Inflammatory macrophage treated with lipopolysaccharide for 1 hour (primary cell): ENCODE measurements at regions not wholly inside any gene's neighbourhood (a gene's known extent, or its start where the extent isn't known, plus 50 kb on each side); places are given as distances from the start of the nearest gene placed in this dataset.
"Not testable (repeated sequence)": the region's sequence is repeated elsewhere in the genome, so short reads cannot be mapped to it uniquely, and the experiment has no call there.

Experiments
- DNase-seq, 2 donors: peaks; one replicate each; pipeline ENCODE4 v3.0.0-alpha.2; 2020 to 2022

GRCh38 chr16:17983114-17983513, 353.4 kb downstream of the NPIPA8 start:
- DNase-seq: no peak

- DNase-seq: no peak
Measured at GRCh38 chr16:17977260-17977659, 359.3 kb downstream of the NPIPA8 start.

DNA sequence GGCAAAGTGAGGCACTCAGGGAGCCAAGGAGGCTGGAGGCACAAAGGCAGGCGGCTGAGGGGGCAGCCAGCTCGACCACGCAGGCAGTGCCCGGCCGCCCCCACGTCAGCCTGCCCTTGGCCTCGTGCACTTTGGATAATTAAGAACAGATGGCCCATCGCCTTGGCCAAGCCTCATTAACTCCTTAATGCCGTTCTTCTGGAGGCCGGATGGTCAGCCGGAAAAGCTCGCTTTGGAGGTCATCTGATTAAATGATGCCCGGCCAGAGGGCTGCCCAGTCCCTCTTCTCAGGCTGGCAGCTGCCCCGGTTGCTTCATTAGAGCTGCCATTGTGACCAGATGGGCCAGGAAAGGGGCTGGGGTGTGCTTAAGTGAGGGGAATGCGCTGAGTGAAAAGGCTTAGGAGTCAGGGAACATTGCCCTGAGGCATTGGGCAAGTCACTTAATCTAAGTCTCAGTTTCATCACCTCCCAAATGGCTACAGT, 364.0 kb downstream of the NPIPA8 start:
- DNase-seq: no peak

DNA sequence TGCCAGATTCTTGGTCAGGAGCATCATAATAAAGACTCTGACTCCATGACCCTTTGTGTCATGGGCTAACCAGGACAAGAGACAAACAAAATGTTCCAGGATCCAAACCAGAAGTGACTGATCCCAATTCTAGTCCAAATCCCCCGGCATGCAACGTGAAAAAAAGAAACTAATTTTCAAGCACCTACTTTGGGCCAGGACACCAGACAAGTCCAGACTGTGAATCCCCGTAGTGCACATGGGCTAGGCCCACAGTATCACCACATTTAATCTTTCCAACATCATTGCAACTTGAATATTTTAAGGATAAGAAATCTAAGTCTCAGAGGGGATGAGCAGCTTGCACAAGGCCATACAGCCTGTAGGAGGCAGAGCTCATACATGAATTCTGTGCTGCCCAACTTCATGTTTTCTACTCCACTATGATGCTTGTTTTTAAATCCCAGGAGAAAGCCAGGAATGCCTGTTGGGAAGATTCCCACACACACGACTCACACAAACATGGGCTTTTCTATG, 365.7 kb downstream of the NPIPA8 start:
- DNase-seq: no peak

- no peak for DNase-seq
Measured at GRCh38 chr16:17970157-17970765, 366.3 kb downstream of the NPIPA8 start.

DNA sequence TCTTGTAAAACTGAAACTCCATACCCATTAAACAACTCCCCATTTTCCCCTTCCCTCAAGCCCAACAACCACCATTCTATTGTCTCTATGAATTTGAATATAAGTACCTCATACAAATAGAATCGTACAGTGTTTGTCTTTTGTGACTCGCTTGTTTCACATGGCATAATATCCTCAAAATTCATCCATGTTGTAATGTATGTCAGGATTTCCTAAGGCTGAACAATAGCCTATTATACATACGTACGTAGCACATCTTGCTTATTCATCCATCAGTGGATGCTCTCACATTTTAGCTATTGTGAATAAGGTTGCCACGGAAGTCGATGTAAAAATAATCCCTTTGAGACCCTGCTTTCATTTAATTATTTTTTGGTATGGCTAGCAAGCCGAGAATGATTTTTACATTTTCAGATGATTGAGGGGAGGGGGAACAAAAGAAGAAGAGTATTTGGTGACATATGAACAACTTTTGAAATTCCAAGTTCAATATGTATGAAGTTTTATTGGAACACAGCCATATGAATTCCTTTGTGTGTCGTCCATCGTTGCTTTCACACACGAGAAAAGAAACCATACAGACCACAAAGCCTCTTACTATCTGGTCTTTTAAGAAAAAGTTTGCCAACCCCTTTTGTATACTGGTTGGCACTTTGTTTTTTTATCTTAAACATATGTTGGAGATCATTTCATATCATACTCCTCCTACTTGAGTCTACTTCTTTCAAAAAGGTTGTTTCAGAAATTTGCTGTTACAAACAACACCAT, 371.2 kb downstream of the NPIPA8 start:
- DNase-seq: no peak

DNA sequence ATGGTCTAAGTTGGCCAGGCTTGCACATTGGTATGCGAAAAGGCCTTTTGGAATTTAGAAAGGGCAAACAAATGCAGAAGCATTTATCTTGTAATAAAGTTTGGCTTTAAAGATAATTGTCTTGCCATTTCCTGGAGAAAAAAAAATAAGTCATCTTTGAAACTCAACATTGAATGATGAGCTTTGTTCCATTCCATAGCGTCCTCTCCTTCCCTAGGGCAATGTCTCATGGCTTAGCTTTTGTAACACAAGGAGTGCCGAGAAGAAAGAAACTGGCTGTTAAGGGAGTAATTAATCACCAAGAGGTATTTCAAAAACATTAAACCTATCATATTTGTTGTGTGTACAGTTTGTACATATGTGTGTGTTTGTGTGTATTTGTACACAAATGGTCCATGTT, 372.3 kb downstream of the NPIPA8 start:
- no peak for DNase-seq

DNA sequence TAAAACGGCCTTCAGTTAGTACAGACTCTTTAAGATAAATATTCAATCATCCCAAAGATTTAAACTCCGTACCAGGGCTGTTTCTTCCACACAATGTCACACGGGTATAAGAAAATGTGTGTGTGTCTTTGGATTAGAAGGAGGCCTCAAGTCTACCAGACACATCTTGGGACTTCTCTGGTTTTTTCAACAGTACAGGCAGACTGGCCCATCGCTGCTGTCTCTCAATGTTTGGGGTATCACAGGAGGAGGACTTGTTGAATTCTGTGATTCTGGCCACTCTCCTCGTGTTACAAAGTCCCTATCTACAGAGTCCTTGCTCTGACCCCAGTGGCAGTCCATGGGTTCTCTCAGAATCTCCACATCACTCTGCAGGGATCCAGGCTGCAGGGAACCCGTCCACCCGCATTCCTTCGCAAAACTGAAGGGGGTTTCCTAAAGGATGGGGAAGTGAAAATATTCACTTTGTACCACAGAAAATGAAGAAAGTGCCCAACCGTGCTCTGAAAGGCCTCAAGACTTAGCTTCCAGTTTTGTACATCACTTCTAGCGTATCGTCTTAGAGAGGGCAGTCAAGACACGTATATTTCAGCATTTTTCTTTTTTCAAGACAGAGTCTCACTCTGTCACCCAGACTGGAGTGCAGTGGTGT, 373.2 kb downstream of the NPIPA8 start:
- DNase-seq: no peak

GRCh38 chr16:17962726-17963125, 373.8 kb downstream of the NPIPA8 start:
- no peak for DNase-seq

DNA sequence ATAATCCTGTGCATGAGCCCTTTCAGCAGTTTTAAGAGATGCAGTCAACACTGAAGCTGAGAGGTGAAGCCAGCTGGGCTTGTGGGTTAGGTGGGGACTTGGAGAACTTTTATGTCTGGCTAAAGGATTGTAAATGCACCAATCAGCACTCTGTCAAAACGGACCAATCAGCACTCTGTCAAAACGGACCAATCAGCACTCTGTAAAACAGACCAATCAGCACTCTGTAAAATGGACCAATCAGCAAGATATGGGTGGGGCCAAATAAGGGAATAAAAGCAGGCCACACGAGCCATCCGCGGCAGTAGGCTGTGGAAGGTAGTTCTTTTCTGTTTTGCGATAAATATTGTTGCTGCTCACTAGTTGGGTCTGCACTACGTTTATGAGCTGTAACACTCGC, 374.7 kb downstream of the NPIPA8 start:
- not testable (repeated sequence) for DNase-seq

- DNase-seq: no peak
Measured at GRCh38 chr16:17951378-17951777, 385.2 kb downstream of the NPIPA8 start.

- no peak for DNase-seq
Measured at GRCh38 chr16:17949982-17950250, 386.6 kb downstream of the NPIPA8 start.

- DNase-seq: no peak
Measured at GRCh38 chr16:17949141-17949981, 387.2 kb downstream of the NPIPA8 start.

DNA sequence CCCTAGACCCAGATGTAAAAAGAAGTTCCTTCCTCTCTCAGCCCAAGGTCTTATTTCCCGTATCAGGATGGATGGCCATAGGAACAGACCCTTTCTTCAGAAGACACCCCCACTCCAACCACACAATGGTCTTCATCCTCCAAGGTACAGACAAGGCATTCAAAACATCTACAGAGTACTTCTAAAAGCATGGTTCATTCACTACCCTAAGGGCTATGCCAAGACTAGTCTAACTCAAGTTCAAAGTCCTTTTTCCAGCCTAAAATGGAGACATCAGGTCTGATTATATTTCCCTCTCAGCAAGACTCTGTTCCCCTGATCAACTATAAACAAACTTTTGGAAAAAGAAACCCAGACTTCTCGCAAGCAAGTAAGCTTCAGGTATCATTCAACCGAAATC, 388.9 kb downstream of the NPIPA8 start:
- DNase-seq: no peak

DNA sequence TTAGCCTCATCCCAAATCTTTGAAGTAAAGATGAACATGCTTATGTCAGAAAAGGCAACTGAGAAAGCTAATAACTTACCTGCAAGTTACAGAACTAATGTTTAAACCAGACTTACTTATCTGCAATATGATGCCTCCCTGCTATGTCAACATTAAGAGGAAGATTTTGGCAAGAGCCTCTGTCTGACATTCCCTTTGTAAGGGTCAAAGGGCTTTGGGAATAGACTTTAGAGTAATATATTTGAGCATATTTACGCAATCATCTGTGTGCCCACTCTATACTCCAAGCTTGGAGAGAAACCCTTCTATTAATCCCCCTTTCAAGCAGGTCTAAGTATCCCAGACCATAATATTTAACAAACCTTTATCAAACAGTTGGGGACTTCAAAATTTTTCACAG, 389.4 kb downstream of the NPIPA8 start:
- DNase-seq: no peak

- no peak for DNase-seq
Measured at GRCh38 chr16:17945080-17945601, 391.4 kb downstream of the NPIPA8 start.

- DNase-seq: no peak
Measured at GRCh38 chr16:17944345-17944744, 392.2 kb downstream of the NPIPA8 start.

DNA sequence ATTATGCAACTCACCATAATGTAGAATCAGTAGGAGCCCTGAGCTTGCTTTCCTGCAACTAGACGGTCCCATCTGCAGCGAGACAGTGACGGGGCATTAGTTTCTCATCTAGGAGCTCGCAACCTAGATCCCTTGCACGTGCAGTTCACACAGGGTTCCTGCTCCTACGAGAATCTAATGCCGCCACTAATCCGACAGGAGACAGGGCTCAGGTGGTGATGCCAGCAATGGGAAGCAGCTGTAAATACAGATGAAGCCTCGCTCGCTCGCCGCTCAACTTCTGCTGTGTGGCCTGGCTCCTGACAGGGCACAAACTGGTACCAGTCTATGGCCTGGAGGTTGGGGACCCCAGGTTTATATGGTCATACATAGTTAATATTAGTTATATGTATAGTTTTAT, 394.5 kb downstream of the NPIPA8 start:
- no peak for DNase-seq

DNA sequence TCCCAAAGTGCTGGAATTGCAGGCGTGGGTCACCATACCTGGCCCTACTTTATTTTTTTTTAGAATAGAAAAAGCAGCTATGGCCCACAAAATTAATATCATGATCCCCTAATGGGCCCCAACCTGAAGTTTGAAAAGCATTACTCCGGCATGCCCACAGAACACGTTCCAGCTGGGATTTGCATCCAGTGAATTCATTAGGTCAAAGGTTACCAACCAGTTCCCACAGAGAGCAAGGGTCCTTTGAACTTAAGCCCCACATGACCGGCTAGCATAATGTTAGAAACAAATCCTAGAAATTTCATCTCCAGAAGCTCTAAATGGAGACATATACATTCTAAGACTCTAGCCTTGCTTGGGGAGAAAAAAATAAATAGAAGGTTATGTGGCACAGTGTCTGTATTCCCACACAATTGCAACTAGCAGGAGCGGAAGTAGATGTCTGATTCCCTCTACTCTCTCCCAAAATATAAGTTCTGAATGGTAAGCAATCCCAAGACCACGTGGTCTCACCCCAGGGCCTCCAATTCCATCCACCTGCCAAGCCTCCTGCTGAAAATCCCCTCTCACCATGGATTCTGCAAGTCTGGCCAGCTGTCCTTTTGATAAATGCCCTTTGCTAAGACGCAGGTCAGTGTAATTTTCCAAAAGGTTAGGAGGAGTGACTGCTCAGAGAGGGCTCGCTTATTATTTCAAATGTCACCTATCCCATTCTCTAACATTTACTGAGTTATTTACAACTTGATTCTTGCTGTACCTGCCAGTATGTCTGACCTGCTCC, 395.8 kb downstream of the NPIPA8 start:
- no peak for DNase-seq

DNA sequence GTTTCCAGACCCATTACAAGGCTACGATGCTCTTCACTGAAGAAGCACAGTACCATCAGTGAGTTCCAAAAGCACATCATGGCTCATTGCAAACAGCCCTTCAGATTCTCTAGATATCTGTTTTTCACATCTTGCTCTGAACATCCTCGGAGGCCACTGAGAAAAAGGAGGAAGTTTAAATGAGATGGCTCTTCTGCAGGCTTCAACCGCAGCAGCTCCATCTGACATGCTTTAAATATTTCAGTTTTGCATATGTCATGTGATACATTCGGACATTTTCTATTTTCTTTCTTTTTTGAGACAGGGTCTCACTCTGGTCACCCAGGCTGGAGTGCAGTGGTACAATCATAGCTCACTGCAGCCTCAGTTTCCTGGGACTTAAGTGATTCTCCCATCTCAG, 396.8 kb downstream of the NPIPA8 start:
- no peak for DNase-seq

GRCh38 chr16:17939122-17939536, 397.4 kb downstream of the NPIPA8 start:
- DNase-seq: no peak

DNA sequence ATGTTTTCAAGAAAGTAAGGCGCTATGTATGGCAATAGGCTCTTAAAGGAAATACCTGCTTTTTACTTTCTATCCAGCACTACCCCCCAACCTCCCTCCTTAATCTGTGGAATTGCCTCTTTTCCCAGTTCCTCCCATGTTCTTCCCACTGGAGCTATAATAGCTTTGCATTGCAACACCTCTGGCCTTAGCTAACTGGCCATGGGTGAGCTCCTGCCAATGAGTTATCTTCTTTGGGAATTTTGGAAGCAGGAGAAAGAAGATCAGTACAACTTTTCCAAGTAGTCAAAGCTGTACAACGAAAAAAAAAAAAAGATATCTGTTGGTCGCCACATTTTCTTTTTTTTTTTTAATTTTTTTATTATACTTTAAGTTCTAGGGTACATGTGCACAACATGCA, 398.0 kb downstream of the NPIPA8 start:
- no peak for DNase-seq
